CD4-positive, alpha-beta memory T cell (primary cell): ENCODE measurements at regions not wholly inside any gene's neighbourhood (a gene's known extent, or its start where the extent isn't known, plus 50 kb on each side); places are given as distances from the start of the nearest gene placed in this dataset.

Source experiments
- CTCF ChIA-PET: fragments of 350-600 bp; sonication (Branson Sonifier 250); formaldehyde crosslinking; loops from one replicate; lab custom pipeline; 2021; ENCODE audit warnings: inconsistent platforms; ENCODE audit not compliant: partially characterized antibody; lab: Charles Lee
- POLR2A ChIA-PET: fragments of 350-600 bp; sonication (Branson Sonifier 250); formaldehyde crosslinking; loops from one replicate; lab custom pipeline; 2021; ENCODE audit not compliant: partially characterized antibody; lab: Charles Lee
- DNase-seq, 5 donors: peaks; one replicate each; pipeline versions ENCODE4 v3.0.0 to v3.0.0-alpha.2; 2020 to 2022; ENCODE audit warnings: mixed read lengths in 1 of 5
- H3K27ac ChIP-seq: one replicate; pipeline ENCODE4 v1.7.0; 2013; ENCODE audit warnings: low read depth, low read length
- H3K27me3 ChIP-seq: 2 replicates; pipeline ENCODE4 v1.7.0; 2013; ENCODE audit warnings: mild to moderate bottlenecking, low read length, moderate library complexity; ENCODE audit not compliant: insufficient read depth
- H3K36me3 ChIP-seq: 2 replicates; pipeline ENCODE4 v1.7.0; 2013; ENCODE audit warnings: mild to moderate bottlenecking, low read length, moderate library complexity; ENCODE audit not compliant: insufficient read depth
- H3K4me1 ChIP-seq: 2 replicates; pipeline ENCODE4 v1.7.0; 2013; ENCODE audit warnings: mild to moderate bottlenecking, low read length, moderate library complexity; ENCODE audit not compliant: insufficient read depth
- H3K4me3 ChIP-seq, 2 donors: one replicate each; pipeline ENCODE4 v1.7.0; 2013; ENCODE audit warnings: low read length in 2 of 2, mild to moderate bottlenecking in 1 of 2
- H3K9me3 ChIP-seq, 2 donors: one replicate each; pipeline ENCODE4 v1.7.0; 2013; ENCODE audit warnings: low read length in 2 of 2, control low read depth in 1 of 2; ENCODE audit not compliant: control insufficient read depth in 1 of 2
- H3K27ac Mint-ChIP-seq, 7 donors: one replicate each; pipeline ENCODE4 v1.8.0; 2020 to 2021; ENCODE audit warnings: mixed read lengths in 7 of 7, mild to moderate bottlenecking in 6 of 7, inconsistent platforms in 3 of 7, moderate library complexity in 3 of 7
- H3K27me3 Mint-ChIP-seq, 2 donors: one replicate each; pipeline ENCODE4 v1.8.0; 2020 to 2021; ENCODE audit warnings: mixed read lengths in 2 of 2
- H3K36me3 Mint-ChIP-seq, 2 donors: one replicate each; pipeline ENCODE4 v1.8.0; 2020 to 2021; ENCODE audit warnings: mixed read lengths in 2 of 2, inconsistent platforms in 1 of 2, mild to moderate bottlenecking in 1 of 2
- H3K4me1 Mint-ChIP-seq, 4 donors: one replicate each; pipeline ENCODE4 v1.8.0; 2020 to 2021; ENCODE audit warnings: mixed read lengths in 4 of 4, mild to moderate bottlenecking in 1 of 4
- H3K4me3 Mint-ChIP-seq, 8 donors: one replicate each; pipeline ENCODE4 v1.8.0; 2020 to 2021; ENCODE audit warnings: mixed read lengths in 8 of 8, mild to moderate bottlenecking in 7 of 8, moderate library complexity in 6 of 8, inconsistent platforms in 3 of 8
- H3K9me3 Mint-ChIP-seq, 8 donors: one replicate each; pipeline ENCODE4 v1.8.0; 2020 to 2021; ENCODE audit warnings: mixed read lengths in 8 of 8, mild to moderate bottlenecking in 5 of 8, inconsistent platforms in 3 of 8, moderate library complexity in 1 of 8
- intact Hi-C: fragments of 100-400 bp; cut with micrococcal nuclease; formaldehyde crosslinking; loops from one replicate; pipeline ENCODE4 v1.15.1; 2023

DNA sequence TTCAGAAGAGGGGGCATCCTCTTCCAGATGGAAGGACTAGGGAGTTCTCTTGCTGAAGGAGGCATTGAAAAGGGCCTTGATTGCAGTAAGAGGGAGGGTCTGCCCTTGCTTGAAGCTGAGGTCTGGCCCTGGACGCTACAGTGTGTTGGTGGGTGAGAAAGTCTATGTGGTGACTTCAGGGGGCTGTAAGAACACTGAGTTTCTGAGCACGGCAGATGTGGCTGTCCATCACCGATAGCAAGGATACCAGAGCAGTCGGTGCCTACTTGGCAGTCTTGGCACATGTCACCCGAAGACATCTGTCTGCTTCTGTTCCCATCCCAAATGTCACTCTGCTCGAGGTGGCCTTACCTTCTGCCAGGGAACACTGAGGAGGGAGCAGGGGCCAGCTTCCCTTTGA, 631.1 kb upstream of the CFAP20DC start:
- CTCF ChIA-PET, result no interaction called here
- no peak overlapping the region for H3K27ac Mint-ChIP-seq

DNA sequence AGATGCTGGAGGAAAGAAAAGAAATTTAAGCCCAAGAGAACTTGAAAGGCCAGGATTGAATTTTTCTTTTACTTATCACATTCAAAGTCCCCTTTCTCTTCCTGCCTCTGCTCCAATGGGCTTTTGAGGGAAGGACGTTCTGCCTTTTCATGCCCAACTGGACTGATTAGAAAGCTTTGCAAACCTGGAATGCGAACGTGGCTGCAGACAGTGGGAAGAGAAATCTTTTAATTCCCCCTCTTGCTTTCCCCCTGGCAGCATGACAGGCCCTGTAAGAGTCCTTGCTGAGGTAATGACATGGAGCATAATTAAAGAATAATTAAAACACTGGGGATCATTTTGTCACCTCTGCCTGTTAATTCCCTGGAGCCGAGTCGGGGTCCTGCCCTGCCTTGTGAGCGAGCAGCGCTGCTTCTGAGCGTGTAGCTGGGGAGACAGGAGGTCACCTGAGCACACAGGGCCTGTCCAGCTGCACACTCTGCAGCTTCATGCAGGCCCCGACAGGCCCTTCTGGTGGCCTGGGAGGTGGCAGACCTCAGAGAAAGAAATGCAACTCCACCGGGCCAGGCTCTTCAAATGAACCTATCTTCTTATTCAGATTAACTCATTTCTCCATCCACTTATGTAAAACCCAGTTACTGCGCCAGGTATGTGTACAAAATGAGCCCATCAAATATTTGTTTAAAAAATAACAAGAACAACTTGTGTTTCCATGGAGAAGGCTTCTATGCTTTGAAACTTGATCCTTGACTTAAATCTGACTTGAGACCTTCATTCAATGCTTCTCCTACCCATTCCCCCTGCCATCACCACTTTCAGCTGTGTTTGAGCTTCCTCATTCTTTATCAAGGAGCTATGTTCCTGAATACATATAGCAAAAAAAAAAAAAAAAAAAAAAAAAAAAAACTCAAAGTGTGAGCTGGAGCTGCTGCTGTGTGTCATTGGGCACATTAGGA, 628.2 kb upstream of the CFAP20DC start:
- Histone ChIP-seq H3K4me1 (no peaks in the 10 kb centered on the region), H3K4me3 (no peak overlapping the region), H3K27ac (no peak overlapping the region), H3K36me3 (no peaks in the 10 kb centered on the region), H3K27me3 (no peaks in the 10 kb centered on the region), H3K9me3 (no peaks in the 10 kb centered on the region)
- no peak for DNase-seq
- Mint-ChIP-seq H3K4me3 (no peak overlapping the region), H3K9me3 (no peaks in the 10 kb centered on the region), H3K4me1 (no peaks in the 10 kb centered on the region), H3K36me3 (no peaks in the 10 kb centered on the region), H3K27me3 (peaks cover 0 to 1% of the 10 kb centered on the region in 2 donors), H3K27ac (no peak overlapping the region)
- intact Hi-C loops, result no loop called here
- ChIA-PET POLR2A (no interaction called here), CTCF (interaction anchor here (0.6 to 1.3 kb wide), 2 partner anchors 94 to 110 kb away, joined by 3 read pairs; no protein-coding TSS in a partner anchor)

More for the DNA sequence above, 631.1 kb upstream of the CFAP20DC start:
- intact Hi-C loops, result no loop called here
- no peak overlapping the region for H3K4me3 Mint-ChIP-seq
- Histone ChIP-seq H3K27me3 (no peaks in the 10 kb centered on the region), H3K27ac (no peak overlapping the region), H3K4me3 (no peak overlapping the region), H3K36me3 (no peaks in the 10 kb centered on the region), H3K9me3 (no peaks in the 10 kb centered on the region), H3K4me1 (no peaks in the 10 kb centered on the region)
- no peaks in the 10 kb centered on the region for H3K4me1 Mint-ChIP-seq
- H3K9me3 Mint-ChIP-seq, result no peaks in the 10 kb centered on the region
- POLR2A ChIA-PET, result no interaction called here
- H3K27me3 Mint-ChIP-seq, result peaks cover 0 to 1% of the 10 kb centered on the region in 2 donors
- H3K36me3 Mint-ChIP-seq, result no peaks in the 10 kb centered on the region
- no peak for DNase-seq

DNA sequence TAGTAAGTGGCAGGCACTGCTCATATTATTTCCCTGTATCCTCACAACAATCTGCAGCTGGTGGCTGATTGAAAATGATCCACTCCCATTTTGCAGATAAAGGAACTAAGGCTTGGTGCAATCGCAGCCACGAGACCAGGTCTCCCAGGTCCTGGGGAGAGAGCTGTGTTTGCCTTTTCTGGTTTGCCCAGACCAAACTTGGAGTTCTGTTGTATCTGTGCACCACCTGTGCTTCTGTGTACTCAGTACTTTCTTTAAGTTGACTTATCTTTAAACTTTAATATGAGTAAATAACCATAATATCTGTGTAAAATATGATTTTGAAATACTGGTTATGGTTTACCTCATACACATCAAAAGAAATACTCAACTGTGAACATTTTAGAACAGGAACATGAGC, 625.7 kb upstream of the CFAP20DC start:
- Histone ChIP-seq H3K27me3 (no peaks in the 10 kb centered on the region), H3K36me3 (no peaks in the 10 kb centered on the region), H3K9me3 (no peaks in the 10 kb centered on the region), H3K4me3 (no peak overlapping the region), H3K4me1 (no peaks in the 10 kb centered on the region), H3K27ac (no peak overlapping the region)
- Mint-ChIP-seq H3K27me3 (peaks cover 0 to 1% of the 10 kb centered on the region in 2 donors), H3K36me3 (no peaks in the 10 kb centered on the region), H3K4me3 (no peak overlapping the region), H3K4me1 (no peaks in the 10 kb centered on the region), H3K27ac (no peak overlapping the region), H3K9me3 (no peaks in the 10 kb centered on the region)
- intact Hi-C loops, result no loop called here
- CTCF ChIA-PET, result interaction anchor here (1.9 kb wide), 1 partner anchor 100 kb away, joined by 4 read pairs; no protein-coding TSS in a partner anchor
- DNase-seq, result no peak
- POLR2A ChIA-PET, result no interaction called here

DNA sequence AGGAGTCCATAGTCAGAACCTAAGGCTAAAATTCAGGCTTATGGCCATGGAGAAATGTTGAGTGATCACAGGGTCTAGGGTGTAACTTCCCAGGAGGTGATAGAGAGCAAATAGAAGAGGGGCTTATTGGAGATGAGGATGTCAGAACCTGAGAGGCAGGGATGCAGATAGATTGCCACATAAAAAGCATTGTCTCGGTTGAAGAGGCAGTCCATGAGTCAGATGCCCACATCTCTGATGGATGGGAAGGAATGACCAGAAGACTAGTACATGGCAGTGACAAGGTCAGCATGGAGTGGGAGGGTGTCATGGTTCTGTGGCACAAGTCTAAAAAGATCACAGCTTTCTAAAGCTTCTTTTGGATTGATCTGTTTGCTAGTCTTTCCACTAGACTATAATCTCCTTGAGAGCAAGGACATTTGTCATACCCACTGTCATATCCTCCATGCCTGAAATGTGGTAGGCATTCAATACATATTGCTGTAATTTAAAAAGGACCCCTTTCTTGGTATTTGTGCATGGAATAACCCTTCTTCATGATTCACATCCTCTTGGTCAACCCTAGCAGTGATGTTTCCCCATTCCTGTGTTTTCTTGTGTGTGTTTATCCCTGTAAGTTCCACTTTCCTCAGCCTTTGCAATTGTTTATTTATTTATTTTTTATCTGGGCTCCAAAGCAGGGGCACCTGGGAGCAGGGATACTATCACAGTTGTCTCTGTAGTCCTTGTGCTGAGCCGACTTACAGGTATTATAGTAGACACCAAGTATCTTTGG, 613.4 kb upstream of the CFAP20DC start:
- intact Hi-C loops, result no loop called here
- Mint-ChIP-seq H3K27ac (no peak overlapping the region), H3K4me1 (no peaks in the 10 kb centered on the region), H3K27me3 (peaks cover 2% of the 10 kb centered on the region in 2 donors), H3K4me3 (no peak overlapping the region), H3K9me3 (no peaks in the 10 kb centered on the region), H3K36me3 (no peaks in the 10 kb centered on the region)
- CTCF ChIA-PET, result no interaction called here
- Histone ChIP-seq H3K9me3 (no peaks in the 10 kb centered on the region), H3K4me3 (no peak overlapping the region), H3K27ac (no peak overlapping the region), H3K4me1 (no peaks in the 10 kb centered on the region), H3K36me3 (no peaks in the 10 kb centered on the region), H3K27me3 (no peaks in the 10 kb centered on the region)
- POLR2A ChIA-PET, result no interaction called here
- DNase-seq, result no peak

DNA sequence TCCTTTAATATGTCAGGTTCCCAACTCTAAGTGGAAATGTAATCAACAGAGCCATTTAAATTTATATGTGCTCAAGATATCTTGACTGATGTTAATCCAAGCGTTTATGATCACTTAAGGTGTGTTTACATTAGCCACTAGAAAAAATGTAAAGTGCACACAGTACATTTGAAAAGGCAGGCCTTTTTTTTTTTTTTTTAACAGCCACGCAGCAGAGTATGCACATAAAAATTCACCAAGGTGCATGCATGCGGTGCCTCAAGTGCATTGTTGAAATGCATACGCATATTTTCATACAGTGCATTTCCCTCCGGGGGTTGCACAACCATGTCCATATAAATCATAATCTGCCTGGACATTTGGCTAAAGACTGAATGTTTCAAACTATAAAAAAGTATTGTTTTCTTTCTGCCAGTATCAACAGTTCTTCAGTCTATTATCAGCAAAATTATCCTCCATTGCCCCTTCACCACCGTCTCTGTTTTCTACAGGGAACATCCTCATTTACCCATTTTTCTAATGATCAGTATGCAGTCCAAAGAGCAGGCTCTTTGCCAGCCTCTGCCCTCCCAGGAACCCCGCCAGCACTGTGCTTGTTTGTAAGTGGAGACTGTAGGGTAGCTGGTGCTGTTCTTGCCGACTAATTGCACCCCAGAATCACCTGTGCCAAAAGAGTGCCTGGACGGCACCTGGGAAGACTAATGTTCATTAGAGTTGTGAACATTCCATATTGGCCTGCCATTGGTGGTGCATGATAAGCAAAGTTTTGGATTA, 611.2 kb upstream of the CFAP20DC start:
- H3K27ac ChIP-seq, result no peak overlapping the region
- intact Hi-C loops, result no loop called here
- no peaks in the 10 kb centered on the region for H3K36me3 ChIP-seq
- no peak for DNase-seq
- ChIA-PET CTCF (no interaction called here), POLR2A (no interaction called here)
- no peaks in the 10 kb centered on the region for H3K9me3 ChIP-seq
- H3K36me3 Mint-ChIP-seq, result no peaks in the 10 kb centered on the region
- no peaks in the 10 kb centered on the region for H3K9me3 Mint-ChIP-seq
- H3K27me3 Mint-ChIP-seq, result peaks cover 2% of the 10 kb centered on the region in 2 donors
- H3K27ac Mint-ChIP-seq, result no peak overlapping the region
- no peaks in the 10 kb centered on the region for H3K4me1 ChIP-seq
- H3K4me1 Mint-ChIP-seq, result no peaks in the 10 kb centered on the region
- H3K4me3 Mint-ChIP-seq, result no peak overlapping the region
- no peak overlapping the region for H3K4me3 ChIP-seq
- no peaks in the 10 kb centered on the region for H3K27me3 ChIP-seq

DNA sequence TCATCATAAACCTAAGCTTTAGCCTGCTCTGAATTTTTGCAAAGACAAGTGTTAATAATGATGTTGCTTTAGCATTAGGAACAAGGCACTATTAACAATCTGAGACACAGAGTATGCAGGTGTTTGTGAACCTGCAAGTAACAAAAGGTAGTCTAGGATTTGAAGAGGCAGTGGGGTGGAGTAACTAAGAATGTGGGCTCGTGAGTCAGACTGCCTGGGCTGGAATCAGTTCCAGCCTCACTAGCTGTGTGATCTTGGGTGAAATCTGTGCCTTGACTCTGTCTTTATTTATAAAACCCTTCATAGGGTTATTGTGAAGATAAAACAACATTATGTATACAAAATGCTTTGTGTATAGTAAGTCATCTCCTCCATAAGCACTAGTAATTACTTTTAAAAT, 610.6 kb upstream of the CFAP20DC start:
- no peaks in the 10 kb centered on the region for H3K9me3 ChIP-seq
- Mint-ChIP-seq H3K27me3 (peaks cover 2% of the 10 kb centered on the region in 2 donors), H3K4me1 (no peaks in the 10 kb centered on the region), H3K9me3 (no peaks in the 10 kb centered on the region), H3K36me3 (no peaks in the 10 kb centered on the region), H3K4me3 (no peak overlapping the region), H3K27ac (no peak overlapping the region)
- no peak overlapping the region for H3K27ac ChIP-seq
- no peak overlapping the region for H3K4me3 ChIP-seq
- ChIA-PET POLR2A (no interaction called here), CTCF (no interaction called here)
- intact Hi-C loops, result no loop called here
- no peaks in the 10 kb centered on the region for H3K36me3 ChIP-seq
- no peaks in the 10 kb centered on the region for H3K4me1 ChIP-seq
- no peak for DNase-seq
- no peaks in the 10 kb centered on the region for H3K27me3 ChIP-seq

DNA sequence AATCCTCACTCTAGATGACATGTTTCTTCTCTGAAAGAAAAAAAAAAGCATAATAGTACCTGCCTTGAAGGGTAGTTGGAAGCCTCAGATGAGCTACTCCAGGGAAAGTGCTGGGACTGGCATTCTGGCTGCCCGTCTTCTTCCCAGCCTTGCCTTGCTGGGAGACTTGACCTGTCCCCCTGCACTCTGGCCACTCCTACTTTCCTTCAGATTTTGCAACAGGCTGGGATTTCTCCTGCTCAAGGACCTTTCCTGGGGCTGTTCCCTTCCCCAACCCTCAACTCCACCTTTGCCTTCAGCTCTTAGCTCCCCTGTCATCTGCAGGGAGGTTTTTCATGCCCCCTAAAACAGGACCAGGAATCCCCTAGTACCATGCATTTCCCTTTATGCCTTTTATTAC, 609.9 kb upstream of the CFAP20DC start:
- Histone ChIP-seq H3K27ac (no peak overlapping the region), H3K4me1 (no peaks in the 10 kb centered on the region), H3K9me3 (no peaks in the 10 kb centered on the region), H3K4me3 (no peak overlapping the region), H3K36me3 (no peaks in the 10 kb centered on the region), H3K27me3 (no peaks in the 10 kb centered on the region)
- Mint-ChIP-seq H3K9me3 (no peaks in the 10 kb centered on the region), H3K27me3 (peaks cover 2% of the 10 kb centered on the region in 2 donors), H3K36me3 (no peaks in the 10 kb centered on the region), H3K4me1 (no peaks in the 10 kb centered on the region), H3K27ac (no peak overlapping the region), H3K4me3 (no peak overlapping the region)
- ChIA-PET POLR2A (no interaction called here), CTCF (no interaction called here)
- DNase-seq, result no peak
- intact Hi-C loops, result no loop called here
